ENCODE measurements at regions not wholly inside any gene's neighbourhood (a gene's known extent, or its start where the extent isn't known, plus 50 kb on each side); places are given as distances from the start of the nearest gene placed in this dataset.

GRCh38 chrX:143994206-143994605 lies 110.3 kb downstream of the UBE2NL start:
- ChIA-PET POLR2A (no interaction called here), CTCF (no interaction called here)
- Mint-ChIP-seq H3K4me1 (no peaks in the 10 kb centered on the region), H3K9me3 (no peaks in the 10 kb centered on the region), H3K4me3 (no peak overlapping the region), H3K27ac (no peak overlapping the region), H3K27me3 (no peaks in the 10 kb centered on the region), H3K36me3 (ENCODE audit: low read depth) (no peaks in the 10 kb centered on the region)
- intact Hi-C loops (cut with micrococcal nuclease) = no loop called here
- DNase-seq (no peak), ATAC-seq (ENCODE audit: low read depth) (no peak)
- TF ChIP-seq, protein P1, sequence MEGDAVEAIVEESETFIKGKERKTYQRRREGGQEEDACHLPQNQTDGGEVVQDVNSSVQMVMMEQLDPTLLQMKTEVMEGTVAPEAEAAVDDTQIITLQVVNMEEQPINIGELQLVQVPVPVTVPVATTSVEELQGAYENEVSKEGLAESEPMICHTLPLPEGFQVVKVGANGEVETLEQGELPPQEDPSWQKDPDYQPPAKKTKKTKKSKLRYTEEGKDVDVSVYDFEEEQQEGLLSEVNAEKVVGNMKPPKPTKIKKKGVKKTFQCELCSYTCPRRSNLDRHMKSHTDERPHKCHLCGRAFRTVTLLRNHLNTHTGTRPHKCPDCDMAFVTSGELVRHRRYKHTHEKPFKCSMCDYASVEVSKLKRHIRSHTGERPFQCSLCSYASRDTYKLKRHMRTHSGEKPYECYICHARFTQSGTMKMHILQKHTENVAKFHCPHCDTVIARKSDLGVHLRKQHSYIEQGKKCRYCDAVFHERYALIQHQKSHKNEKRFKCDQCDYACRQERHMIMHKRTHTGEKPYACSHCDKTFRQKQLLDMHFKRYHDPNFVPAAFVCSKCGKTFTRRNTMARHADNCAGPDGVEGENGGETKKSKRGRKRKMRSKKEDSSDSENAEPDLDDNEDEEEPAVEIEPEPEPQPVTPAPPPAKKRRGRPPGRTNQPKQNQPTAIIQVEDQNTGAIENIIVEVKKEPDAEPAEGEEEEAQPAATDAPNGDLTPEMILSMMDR (IDR thresholded peaks at IDR 0.05) = no peak

DNA sequence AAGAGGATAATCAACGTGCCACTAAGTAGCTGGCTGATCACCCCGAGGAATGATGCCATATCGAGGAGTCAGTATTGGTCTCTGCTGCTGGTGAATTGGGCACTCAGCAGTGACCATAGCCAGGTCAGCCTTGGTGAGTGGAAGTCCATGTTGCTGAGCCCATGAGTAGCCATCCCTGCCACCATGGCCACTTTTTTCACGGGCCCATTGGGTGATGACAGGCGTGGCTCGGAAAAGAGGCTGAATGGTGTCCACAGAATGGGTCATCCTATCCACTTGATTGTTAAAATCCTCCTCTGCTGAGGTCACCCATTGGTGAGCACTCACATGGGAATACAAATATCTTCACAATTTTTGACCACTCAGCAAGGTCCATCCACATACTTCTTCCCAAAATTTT lies 114.4 kb downstream of the UBE2NL start:
- no peak for ATAC-seq (ENCODE audit: low read depth)
- POLR2A ChIA-PET = no interaction called here

GRCh38 chrX:144006811-144007210 lies 122.9 kb downstream of the UBE2NL start:
- H3K4me3 Mint-ChIP-seq = no peak overlapping the region
- H3K27ac Mint-ChIP-seq = no peak overlapping the region
- no peaks in the 10 kb centered on the region for H3K9me3 Mint-ChIP-seq
- ATAC-seq (ENCODE audit: low read depth) (no peak), DNase-seq (no peak)
- intact Hi-C loops (cut with micrococcal nuclease) = no loop called here
- H3K4me1 Mint-ChIP-seq = no peaks in the 10 kb centered on the region
- no peaks in the 10 kb centered on the region for H3K27me3 Mint-ChIP-seq
- POLR2A ChIA-PET = no interaction called here
- H3K36me3 Mint-ChIP-seq (ENCODE audit: low read depth) = no peaks in the 10 kb centered on the region
- TF ChIP-seq, protein P1 (IDR thresholded peaks at IDR 0.05) = no peak
- CTCF ChIA-PET = no interaction called here

More for the DNA sequence above, 114.4 kb downstream of the UBE2NL start:
- Mint-ChIP-seq H3K36me3 (ENCODE audit: low read depth) (no peaks in the 10 kb centered on the region), H3K9me3 (peaks cover 4% of the 10 kb centered on the region), H3K4me3 (no peak overlapping the region), H3K27me3 (no peaks in the 10 kb centered on the region), H3K4me1 (no peaks in the 10 kb centered on the region), H3K27ac (no peak overlapping the region)
- CTCF ChIA-PET = no interaction called here
- no peak for DNase-seq
- intact Hi-C loops (cut with micrococcal nuclease) = no loop called here
- TF ChIP-seq, protein P1 (IDR thresholded peaks at IDR 0.05) = no peak

DNA sequence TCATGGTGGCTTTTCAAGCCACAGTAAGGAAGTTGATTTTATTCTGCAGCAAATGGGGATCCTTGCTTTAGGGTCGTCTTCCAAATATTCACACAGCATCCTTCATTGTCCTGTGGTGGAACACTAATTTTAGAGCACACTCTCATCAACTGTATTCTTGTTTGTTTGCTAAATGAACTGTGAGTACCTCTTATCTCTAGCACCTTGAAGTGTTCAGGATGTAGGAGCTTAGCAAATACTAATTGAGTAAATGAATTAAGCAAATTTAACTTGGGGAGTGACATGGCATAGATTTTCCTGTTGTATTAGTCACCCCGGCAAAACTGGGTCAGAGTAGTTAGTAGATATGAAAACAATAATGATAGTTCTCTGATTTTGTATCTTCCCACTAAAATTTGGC lies 156.9 kb downstream of the UBE2NL start:
- CTCF ChIA-PET = no interaction called here
- H3K27ac Mint-ChIP-seq = no peak overlapping the region
- ATAC-seq (ENCODE audit: low read depth) (no peak), DNase-seq (no peak)
- POLR2A ChIA-PET = no interaction called here
- H3K27me3 Mint-ChIP-seq = no peaks in the 10 kb centered on the region
- peaks cover under 1% of the 10 kb centered on the region for H3K9me3 Mint-ChIP-seq
- H3K4me3 Mint-ChIP-seq = no peak overlapping the region
- no peaks in the 10 kb centered on the region for H3K36me3 Mint-ChIP-seq (ENCODE audit: low read depth)
- no peaks in the 10 kb centered on the region for H3K4me1 Mint-ChIP-seq
- TF ChIP-seq, protein P1 (IDR thresholded peaks at IDR 0.05) = no peak
- intact Hi-C loops (cut with micrococcal nuclease) = no loop called here

DNA sequence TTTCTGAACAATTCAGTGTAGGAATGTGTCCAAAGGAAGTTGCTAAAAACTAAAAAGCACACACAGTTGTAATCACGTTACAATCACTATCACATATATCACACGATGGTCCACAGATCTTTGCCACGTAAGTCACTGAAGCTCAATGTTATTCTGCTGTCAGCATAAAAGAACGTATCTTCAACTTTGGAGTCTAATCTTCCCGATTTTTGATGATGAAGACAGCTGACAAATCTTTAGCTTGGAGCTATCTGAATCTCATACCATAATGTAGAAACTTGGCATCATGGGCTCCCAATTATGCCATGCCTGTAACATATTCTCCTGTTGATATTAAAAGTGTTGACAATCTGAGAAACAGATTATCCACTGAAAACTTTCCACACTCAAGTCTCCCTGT lies 158.4 kb downstream of the UBE2NL start:
- DNase-seq = no peak
- ChIA-PET CTCF (no interaction called here), POLR2A (no interaction called here)
- ATAC-seq (ENCODE audit: low read depth) = no peak
- intact Hi-C loops (cut with micrococcal nuclease) = no loop called here
- TF ChIP-seq, protein P1 (IDR thresholded peaks at IDR 0.05) = no peak
- no peaks in the 10 kb centered on the region for H3K9me3 Mint-ChIP-seq
- H3K4me1 Mint-ChIP-seq = no peaks in the 10 kb centered on the region
- no peak overlapping the region for H3K4me3 Mint-ChIP-seq
- H3K27ac Mint-ChIP-seq = no peak overlapping the region
- H3K27me3 Mint-ChIP-seq = no peaks in the 10 kb centered on the region
- no peaks in the 10 kb centered on the region for H3K36me3 Mint-ChIP-seq (ENCODE audit: low read depth)
